ENCODE measurements at regions not wholly inside any gene's neighbourhood (a gene's known extent, or its start where the extent isn't known, plus 50 kb on each side); places are given as distances from the start of the nearest gene placed in this dataset.

DNA sequence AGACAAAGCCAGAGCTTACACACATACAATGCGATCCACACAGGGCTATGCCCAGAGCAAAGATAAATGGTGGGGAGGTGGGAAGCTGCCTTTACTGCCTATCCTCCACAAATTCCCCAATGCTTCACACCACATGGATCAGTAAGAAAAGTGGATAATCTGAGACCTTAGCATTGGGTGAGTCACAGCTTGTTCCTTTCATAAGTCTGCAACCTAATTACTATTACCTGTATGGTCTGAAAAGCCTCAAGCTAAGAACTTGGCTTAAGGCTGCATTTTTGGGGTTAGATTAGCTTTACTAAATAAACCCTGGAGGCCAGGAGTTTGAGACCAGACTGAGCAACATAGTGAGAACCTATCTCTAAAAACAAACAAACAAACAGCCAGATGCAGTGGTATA lies 66.0 kb upstream of the BTBD3 start:
- no peak for DNase-seq

GRCh38 chr20:11852189-11852588 lies 65.5 kb upstream of the BTBD3 start:
- DNase-seq = no peak

- DNase-seq = no peak
Measured at GRCh38 chr20:11852811-11853210, 64.9 kb upstream of the BTBD3 start.

GRCh38 chr20:11853359-11853758 lies 64.3 kb upstream of the BTBD3 start:
- DNase-seq = no peak

DNA sequence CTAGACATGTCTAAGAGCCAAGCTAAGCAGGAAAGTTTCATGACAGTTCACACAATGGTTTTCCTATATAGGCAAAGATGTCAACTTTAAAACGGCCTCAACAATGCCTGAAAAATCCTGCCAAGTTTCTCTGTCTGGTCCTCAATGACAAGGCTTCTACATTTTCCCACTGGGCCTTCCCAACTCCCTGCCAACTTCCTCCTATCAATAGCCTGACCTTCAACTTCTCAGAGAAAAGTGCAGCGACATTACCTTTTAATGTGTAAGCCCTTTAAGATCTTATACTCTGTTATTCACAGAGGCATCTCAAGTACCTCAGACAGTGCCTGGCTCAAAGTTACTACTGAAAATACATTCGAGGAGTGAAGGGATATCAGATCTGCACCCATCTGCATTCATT lies 56.2 kb upstream of the BTBD3 start:
- no peak for DNase-seq

- no peak for DNase-seq
Measured at GRCh38 chr20:11867291-11867919, 50.3 kb upstream of the BTBD3 start.
